NB4 (cell line): ENCODE measurements at regions not wholly inside any gene's neighbourhood (a gene's known extent, or its start where the extent isn't known, plus 50 kb on each side); places are given as distances from the start of the nearest gene placed in this dataset.

Experiments
- CTCF ChIP-seq: IDR thresholded peaks from one replicate; pipeline ENCODE4 v1.5.1; 2012; ENCODE audit warnings: low read depth, low read length
- MAX ChIP-seq: IDR thresholded peaks from 2 replicates; pipeline ENCODE4 v1.6.1; 2011; ENCODE audit warnings: low read depth, low read length
- MYC ChIP-seq: IDR thresholded peaks from 2 replicates; pipeline ENCODE4 v1.6.1; 2011; ENCODE audit warnings: low read depth, low read length
- POLR2A ChIP-seq: IDR thresholded peaks from 2 replicates; pipeline ENCODE4 v1.6.1; 2011; ENCODE audit warnings: mild to moderate bottlenecking; ENCODE audit not compliant: insufficient read length; ENCODE audit errors: extremely low read depth

- TF ChIP-seq CTCF (no peak), POLR2A (no peak), MAX (no peak), MYC (no peak)
Measured at GRCh38 chr7:117973975-117974374, 100.7 kb upstream of the CTTNBP2 start.
